Limb (tissue), 2 donors: ENCODE measurements at regions not wholly inside any gene's neighbourhood (a gene's known extent, or its start where the extent isn't known, plus 50 kb on each side); places are given as distances from the start of the nearest gene placed in this dataset.

Source experiments
- DNase-seq, 2 donors: peaks; one replicate each; pipeline ENCODE4 v3.0.0-alpha.2; 2016; ENCODE audit errors: extremely low spot score in 2 of 2

DNA sequence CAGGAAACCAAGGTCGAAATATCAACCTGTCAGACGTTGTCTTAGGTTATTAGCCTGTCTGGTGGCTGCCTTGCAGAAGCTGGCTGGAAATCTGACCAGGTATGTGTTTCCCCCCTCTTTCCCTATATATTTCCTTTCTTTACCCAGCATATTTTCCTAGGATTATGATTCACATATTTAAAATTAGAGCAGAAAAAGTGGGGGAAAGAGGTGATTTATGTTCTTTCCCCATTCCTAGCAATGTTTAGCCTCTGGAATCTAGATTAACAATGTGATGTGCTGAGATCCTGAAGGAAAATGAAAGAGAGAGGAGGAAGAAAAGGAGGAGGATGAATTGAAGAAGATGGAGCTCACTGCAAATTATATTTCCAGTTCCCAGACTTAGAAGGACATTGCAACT lies 421.4 kb upstream of the AUTS2 start:
- DNase-seq = no peak

DNA sequence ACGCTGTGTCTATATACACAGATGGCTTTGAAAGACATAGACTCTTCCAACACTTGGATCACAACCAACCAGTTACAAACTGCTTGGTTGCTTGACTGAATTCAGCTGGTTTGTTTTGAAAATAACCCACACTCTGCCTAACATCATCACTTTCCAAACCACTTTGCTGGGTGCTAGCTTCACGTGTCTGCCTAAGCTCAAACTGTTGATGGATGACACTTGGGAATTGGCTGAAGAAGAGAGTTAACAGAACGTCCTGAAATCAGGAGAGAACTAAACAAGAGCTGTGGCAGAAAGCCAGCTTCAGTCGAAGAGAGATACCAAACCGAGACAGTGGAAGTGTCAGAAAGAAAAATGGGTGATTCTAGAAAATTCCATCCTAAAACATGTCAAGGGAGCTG lies 420.8 kb upstream of the AUTS2 start:
- no peak for DNase-seq

DNA sequence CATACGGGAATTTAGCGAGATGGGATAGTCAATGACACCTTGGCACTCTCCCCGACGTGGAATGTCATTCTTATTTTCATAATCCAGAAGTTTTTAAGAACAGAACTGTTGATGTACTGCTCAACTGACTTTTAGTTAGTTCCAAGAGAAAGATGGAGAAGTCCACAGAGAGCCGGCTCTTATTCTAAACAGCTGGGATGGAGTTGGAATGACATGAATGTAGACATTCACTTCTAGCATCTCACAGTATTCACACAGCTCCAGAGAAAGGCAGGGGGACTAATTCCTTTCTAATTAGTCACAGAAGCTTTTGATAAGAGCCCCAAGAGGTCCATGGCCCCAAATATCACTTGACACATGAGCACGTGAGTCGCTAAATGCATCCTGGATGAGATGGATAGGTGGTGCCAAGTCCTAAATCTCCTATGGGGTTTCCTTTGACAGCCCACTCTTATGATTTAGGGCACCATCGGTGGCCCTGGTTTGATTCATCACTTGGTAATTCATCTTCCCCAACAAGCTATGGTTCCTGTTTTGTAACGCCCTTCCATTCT lies 420.3 kb upstream of the AUTS2 start:
- peak in 1 of 2 donors; percentile 42 for DNase-seq

DNA sequence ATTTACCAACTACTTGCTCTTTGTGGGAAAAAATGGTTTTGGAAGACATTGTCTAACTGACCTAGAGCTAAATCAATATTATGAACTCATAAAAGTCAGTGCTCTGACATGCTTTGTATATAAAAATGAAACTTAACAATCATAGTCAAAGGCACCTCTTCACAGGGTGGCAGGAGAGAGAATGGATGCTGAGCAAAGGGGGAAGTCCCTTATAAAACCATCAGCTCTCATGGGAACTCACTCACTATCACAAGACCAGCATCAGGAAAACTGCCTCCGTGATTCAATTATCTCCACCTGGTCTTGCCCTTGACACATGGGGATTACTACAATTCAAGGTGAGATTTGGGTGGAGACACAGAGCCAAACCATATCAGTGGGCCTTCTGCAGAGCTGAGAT lies 417.6 kb upstream of the AUTS2 start:
- DNase-seq = no peak

DNA sequence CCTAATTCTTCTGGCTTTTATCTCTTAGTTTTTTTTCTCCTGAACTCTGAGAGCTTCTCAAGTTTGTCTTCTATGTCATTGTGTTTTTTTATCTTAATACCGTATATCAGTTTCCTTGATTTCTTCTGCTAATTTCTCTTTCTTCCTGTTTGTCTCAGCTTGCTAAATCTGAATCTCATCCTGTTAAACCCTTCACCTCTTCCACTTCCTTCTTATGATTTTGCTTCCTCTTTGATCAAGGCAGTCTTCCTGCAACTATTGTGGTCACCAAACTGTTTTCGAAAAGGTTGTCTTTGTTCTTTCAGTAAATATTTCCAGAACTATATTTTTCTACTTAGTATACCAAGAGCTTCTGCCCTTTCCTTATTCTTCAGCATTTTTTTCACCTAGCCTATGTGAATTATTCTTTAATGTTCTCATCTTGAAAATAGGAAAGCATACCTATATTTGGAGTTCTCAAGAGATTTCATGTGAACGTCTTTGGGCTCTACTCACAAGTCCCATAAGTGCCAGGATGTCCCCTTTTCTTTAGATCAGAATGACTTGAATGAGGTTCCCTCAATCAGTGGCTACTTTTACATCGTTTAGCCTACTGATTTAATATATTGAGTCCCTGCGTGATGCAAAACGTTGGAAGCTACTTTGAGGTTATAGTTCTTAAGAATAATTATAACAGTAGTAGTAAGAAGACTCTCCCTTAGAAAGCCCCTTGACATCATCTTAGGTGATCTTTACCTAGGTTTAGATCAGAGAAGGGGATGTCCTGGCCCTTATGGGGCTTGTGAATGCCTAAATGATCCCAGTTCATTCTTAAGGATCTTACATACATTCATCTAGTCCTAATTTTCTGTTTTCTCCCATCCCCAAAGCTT lies 415.4 kb upstream of the AUTS2 start:
- DNase-seq = no peak

DNA sequence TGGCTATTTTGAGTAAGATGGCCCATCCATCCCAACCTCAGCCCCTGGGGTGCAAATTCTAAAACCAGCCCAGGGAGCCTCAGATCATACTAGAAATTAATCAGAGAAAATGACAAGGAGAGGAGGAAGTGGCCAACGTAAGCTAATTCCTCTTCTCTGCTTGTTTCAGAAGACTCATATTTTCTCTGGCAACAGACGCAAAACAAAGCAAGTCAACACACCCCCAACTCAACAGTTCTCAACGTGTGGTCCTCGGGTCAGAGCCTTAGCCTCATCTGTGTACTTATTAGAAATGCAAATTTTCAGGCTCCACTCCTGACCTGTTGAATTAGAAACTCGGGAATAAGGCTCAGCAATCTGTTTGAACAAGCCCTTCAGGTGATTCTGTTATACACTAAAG lies 413.9 kb upstream of the AUTS2 start:
- no peak for DNase-seq

DNA sequence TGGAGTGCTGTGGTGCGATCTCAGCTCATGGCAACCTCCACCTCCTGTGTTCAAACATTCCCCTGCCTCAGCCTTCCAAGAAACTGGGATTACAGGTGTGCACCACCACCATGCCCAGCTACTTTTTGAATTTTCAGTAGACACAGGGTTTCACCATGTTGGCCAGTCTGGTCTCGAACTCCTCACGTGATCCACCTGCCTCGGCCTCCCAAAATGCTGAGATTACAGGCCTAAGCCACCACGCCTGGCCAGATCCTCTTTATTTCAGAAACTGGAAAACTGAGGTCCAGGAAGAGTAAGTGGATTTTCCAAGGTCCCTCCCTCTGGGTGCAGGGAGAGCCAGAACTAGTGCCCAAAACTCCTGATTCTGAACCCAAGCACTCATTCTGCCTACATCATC lies 413.1 kb upstream of the AUTS2 start:
- DNase-seq = no peak

DNA sequence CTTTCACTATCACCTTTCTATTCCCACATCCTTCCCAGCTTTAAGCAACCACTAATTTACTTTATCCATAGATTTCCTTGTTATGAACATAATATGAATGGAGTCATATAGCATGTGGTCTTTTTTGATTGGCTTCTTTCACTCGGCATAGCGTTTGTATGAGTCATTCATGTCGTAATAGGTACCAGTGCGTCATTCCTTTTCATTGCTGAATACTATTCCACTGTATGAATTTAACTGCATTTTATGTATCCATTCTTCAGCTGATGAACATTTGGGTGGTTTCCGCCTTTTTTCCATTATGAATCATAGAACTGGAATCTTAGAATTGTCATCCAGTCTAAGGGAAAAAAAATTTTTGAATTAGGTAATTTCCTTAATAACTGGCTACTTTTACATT lies 411.3 kb upstream of the AUTS2 start:
- no peak for DNase-seq

DNA sequence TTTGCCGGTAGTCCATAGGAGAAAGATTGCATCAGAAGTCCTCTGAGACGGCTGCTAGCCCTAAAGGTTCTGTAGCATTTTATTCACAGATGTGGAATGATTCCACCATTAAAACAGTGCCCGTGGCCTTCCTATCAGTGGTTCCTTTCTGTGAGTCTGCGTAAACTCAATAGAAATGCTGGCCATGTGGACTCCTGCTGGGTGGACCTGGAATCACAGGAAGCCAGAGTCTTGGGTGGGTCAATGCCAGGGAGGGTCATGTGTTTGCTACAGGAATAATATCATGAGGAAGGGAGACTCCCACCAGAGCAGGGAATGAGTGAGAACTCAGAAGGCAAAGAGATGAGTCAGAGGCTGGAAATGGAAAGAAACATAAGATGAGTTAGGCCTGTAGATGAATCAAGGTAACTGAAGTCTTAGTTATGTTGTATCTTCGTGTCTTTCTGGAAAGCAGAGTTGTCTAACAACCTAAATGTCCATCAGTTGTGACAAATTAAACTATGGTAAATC lies 410.4 kb upstream of the AUTS2 start:
- DNase-seq = no peak

DNA sequence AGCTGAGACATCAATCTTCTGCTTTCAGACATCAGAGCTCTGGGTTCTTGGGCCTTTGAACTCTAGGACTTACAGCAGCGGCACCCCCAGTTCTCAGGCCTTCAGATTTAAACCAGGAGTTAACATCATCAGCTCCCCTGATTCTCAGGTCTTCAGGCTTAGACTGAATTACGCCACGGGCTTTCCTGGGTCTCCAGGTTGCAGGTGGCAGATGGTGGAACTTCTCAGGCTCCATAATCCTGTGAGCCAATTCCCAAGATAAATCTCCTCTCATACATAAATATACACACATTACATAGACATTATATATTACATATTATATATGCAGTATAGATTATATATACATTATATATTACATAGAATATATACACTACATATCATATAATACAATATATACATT lies 408.9 kb upstream of the AUTS2 start:
- no peak for DNase-seq

DNA sequence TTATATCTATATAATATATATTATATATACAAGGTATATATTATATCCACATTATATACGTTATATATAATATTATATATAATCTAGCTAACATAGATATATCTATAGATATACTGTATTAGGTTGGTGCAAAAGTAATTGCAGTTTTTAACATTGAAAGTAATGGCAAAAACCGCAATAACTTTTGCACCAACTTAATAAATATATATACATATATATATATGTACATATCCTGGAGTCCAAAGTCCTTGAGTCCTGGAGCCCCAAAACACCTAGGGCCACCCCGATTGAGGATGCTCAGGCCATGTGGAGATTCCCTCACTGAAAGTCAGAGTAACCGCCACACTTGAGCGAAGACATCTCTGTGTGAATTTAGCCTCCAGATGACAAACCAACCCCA lies 408.2 kb upstream of the AUTS2 start:
- DNase-seq = no peak

DNA sequence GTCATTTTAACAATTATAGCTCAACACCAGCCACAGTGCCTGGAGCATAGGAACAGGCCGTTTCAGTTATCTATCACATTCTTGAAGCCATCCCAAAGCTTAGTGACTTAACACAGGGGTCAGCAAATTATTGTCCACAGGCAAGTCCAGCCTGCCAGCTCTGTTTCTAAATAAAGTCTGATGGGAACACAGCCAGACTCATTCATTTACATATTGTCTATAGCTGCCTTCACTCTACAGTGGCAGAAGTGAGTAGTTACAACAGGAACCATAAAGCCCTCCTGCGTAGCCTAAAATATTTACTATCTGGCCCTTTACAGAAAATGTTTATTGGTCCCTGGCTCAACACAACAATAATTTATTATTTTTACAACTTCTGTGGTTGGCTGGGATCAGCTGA lies 407.5 kb upstream of the AUTS2 start:
- no peak for DNase-seq

DNA sequence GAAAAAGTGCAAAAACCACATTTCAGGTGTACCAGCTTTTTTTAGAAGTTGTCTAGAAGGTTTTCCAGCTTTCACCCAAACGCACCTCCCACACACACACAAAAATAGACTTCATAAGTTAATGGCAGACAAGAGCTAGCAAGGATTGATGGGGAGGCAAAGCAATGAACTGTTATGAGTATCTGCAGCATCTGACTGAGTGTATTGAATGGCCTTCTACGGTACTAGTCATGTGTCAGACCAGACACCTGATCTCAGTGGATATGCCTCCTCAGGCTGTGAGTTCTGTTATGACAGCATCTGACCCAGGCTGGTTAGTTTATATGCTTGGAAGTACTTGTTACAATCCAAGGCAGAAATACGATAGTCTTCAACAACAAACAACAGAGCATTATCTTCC lies 406.1 kb upstream of the AUTS2 start:
- no peak for DNase-seq

DNA sequence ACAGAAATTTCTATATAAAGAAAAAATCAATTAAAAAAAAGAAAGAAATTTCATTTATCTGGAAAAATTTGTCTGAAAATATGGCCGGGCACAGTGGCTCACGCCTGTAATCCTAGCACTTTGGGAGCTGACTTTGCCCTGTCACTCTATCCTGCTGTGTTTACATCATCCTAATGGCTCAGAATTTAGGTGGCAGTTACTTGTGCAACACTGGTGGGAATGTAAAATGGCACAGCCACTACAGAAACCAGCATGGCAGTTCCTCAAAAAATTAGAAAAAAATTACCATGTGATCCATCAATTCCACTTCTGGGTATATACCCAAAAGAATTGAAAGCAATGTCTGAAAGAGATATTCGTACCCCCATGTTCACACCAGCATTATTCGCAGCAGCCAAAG lies 405.2 kb upstream of the AUTS2 start:
- no peak for DNase-seq

DNA sequence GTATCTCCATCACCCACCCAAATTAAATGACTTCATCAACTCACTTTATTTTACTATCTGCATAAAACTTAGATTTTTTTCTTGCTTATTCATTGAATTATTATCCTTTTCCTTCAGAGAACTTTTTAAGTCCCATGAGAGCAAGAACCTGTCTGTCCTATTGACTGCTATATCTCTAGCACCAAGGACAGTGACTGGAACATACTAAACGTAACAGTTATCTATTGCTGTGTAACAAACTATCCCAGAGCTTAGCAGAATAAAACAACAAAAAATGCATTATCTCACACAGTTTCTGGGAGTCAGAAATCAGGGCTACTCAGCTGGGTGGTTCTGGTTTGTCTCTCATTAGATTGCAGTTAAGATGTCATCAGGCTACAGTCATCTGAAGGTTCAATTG lies 401.7 kb upstream of the AUTS2 start:
- no peak for DNase-seq

DNA sequence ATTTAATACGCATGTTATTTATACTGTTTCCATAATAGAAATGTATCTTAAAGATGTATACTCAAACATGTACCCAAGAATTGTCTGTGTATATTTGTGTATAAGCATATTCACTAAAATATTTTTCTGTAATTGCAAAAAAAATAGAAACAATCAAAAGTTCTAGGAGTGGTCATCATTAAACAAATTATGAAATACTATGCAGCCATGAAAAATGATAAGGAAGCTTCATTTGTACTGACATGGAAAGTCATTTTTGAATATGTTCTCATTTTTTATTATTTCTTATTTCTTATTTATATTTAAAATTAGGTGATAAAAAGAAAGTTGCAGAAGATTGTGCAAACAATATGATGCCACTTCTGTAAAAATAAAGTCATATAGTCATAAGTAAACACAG lies 400.0 kb upstream of the AUTS2 start:
- DNase-seq = no peak

DNA sequence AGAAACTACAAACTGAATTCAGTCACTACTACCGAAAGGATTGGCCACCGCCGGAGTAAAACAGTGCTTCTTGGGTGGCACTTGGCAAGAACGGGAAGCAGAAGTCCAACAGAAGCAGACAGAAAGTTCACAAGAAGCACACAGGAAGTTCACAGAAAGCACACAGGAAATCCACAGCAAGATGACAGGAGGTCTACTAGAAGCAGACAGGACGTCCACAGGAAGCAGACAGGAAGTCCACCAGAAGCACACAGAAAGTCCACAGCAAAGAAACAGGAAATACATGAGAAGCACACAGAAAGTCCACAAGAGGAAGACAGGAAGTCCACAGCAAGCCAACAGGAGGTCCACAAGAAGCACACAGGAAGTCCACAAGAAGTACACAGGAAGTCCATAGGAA lies 399.2 kb upstream of the AUTS2 start:
- DNase-seq = no peak

DNA sequence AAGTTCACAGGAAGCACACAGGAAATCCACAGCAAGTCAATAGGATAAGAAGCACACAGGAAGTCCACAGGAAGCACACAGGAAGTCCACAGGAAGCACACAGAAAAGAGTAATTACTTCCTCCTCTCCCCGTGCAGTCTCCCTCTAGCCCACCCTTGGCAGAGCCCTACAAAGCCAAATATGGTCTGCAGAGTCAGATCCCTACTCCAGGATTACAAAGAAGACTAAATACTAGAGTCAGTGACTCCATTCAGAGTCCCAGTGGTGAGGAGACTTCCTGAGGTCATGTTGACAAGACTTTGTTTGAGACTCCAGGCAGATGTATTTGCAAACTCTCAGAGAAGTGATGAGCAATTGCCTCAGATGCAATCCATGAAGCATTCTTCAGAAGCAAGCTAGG lies 398.6 kb upstream of the AUTS2 start:
- no peak for DNase-seq

DNA sequence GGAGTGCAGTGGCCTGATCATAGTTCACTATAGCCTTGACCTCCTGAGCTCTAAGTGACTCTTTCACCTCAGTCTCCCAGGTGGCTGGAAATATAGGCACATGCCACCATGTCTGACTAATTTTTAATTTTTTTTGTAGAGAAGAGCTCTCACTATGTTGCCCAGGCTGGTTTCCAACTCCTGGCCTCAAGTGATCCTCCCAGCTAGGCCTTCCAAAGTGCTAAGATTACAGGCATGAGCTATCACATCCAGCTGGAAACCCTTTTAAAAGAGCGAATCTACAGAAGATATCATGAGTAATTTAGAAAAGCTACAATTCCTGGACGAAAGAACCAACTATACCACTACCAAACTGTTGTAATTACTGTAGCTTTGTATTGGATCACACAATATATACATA lies 394.4 kb upstream of the AUTS2 start:
- no peak for DNase-seq

DNA sequence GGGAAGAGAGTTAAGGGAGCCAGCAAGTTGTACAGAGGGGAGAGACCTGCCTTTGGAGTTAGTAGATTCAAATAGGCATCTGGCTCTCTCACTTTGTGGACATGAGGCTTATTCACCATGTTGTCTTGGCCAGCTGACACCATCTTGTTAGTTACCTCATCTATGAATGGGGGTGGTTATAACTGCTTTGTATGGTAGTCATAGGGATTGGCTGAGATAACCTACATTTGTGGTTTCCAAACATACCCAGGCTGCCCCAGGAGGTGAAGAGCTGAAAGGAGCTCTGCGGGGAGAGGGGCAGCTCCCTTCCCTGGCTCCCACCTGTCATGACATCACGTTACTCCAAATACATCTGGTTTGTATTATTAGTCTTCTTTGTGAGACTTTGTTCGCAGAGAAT lies 393.3 kb upstream of the AUTS2 start:
- peak; percentile 34 to 42 for DNase-seq

DNA sequence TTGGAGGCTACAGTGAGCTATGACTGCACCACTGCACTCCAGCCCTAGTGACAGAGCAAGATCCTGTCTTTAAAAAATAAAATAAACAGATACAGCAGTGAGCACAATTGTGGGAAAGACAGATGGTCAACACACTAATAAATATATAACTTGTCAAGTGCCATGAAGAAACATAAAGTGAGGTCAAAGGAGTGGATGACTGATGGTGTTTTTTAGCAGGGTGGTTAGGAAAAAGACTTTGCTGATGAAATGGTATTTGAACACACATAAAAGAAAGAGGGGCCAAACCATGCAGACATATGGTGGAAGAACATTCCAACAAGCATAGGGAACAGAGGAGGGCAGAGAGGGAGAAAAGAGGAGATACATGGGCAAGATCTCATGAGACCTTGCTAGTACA lies 392.7 kb upstream of the AUTS2 start:
- no peak for DNase-seq

DNA sequence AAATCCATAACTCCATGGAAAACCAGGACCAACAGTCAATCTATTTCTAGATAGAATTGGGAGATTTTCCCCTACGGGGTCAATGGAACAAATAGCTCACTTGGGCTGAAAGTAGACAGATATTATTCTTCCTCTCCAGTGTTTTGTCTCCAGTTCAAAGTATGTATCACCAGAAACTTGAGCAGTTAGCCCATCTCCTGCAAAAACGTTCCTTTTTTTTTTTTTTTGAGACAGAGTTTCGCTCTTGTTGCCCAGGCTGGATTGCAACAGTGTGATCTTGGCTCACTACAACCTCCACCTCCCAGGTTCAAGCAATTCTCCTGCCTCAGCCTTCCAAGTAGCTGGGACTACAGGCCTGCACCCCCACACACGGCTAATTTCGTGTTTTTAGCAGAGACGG lies 390.0 kb upstream of the AUTS2 start:
- no peak for DNase-seq

DNA sequence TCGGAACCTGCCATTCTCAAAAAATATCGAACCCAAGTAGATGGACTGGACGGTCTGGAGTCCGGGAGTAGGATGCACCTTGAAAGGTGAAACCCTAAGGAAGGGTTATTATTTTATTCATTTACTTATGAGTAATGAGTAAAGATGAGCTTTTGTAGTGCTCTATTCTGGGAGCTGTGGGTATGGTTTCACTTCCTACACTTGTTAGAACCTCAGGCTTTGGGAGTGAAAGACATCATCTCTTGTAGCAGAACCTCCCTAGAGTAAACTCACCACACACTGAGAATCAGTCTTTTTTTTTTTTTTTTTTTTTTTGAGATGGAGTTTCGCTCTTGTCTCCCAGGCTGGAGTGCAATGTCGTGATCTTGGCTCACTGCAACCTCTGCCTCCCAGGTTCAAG lies 389.4 kb upstream of the AUTS2 start:
- DNase-seq = no peak
